GM21825 (cell line): ENCODE measurements at regions not wholly inside any gene's neighbourhood (a gene's known extent, or its start where the extent isn't known, plus 50 kb on each side); places are given as distances from the start of the nearest gene placed in this dataset.

Source experiments
- ATAC-seq: cut with Tn5 transposase; IDR thresholded peaks from one replicate; pipeline ENCODE4 v1.9.1; 2021; ENCODE audit warnings: mild to moderate bottlenecking, moderate library complexity; ENCODE audit not compliant: unreplicated experiment

DNA sequence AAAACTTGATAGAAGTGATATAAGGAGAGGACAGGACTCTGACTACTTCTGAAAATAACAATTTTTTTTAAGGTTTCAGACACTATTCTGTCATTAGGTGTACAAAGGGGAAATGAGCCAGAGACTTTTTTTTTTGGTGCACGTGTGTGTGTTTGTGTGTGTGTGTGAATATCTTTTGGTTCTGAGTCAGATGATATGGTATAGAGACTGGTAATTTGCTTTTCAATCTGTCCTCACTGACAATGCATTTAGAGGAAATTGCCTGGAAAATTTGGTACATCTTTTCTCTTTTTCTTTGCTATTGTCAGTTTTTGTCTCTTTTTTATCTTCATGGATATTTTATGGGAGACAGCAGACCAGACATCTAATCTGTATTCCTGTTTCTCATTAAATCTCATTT lies 59.3 kb downstream of the DDIT4L start:
- ATAC-seq: no peak

DNA sequence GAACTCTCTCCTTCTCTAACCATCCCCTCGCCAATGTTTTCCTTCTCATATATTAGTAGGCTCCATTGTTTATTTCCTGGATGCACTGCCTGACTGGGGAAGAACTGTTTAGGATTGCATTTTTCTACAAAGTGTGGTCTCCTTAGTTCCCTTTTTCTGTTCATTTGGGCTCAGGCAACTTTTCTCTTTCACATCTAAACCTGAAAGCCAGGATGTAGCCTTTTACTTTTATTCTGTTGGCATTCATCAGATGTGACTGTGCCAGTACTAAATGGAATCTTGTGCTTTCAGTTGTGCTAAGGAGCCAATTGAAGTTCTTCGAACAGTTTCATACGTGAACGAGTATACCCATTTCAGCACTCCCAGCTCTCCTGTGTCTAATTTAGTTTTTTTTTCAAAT lies 59.8 kb downstream of the DDIT4L start:
- ATAC-seq: no peak

DNA sequence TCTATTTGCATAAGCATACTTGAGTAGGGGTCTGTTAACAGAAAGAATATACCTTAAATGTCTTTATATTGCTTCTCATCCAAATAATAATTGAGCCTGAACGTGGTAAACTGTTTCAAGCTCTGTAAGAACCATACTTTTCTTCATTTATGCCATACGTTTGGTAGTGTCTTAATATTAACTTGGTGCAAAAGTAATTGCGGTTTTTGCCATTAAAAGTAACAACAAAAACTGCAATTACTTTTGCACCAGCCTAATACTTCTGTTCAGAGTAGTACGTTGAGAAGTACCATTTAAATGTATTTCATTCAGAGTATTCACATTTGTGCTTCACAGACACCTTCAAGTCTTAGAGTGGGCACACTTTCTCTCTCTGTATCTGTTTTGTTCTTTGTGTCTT lies 60.5 kb downstream of the DDIT4L start:
- no peak for ATAC-seq

DNA sequence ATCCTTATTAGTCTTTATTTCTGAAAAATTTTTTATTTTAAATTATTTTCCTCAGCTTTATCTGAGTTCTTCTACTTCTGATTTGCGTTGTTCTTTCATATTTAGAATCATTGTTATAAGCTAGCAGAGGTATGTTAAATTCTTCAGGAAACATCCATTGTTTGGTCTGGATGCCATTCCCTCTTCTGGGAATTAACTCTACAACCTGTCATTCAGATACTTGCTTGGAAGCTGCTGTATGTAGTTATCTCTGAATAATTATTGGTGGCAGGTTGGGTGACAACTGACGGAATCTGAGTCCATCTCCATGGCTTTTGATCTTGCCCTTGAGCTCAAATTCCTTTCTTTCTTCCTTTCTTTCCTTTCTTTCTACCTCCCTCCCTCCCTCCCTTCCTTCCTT lies 61.9 kb downstream of the DDIT4L start:
- ATAC-seq: no peak

DNA sequence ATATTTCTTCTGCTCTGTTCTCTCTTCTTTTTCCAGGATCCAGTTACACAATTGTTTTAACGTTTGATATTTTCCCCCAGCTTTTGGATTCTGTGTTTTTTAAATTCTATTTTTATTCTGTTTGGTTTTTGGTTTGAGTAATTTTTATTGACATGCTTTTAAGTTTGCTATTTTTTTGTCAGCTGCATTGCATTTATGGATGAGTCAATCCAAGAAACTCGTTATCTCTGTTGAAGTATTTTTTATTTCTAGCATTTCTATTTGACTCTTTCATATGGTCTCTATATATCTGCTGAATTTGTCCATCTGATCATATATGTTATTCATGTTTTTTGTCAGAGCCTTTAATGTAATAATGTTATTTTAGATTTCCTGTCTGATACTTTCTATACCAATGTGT lies 65.6 kb downstream of the DDIT4L start:
- no peak for ATAC-seq

DNA sequence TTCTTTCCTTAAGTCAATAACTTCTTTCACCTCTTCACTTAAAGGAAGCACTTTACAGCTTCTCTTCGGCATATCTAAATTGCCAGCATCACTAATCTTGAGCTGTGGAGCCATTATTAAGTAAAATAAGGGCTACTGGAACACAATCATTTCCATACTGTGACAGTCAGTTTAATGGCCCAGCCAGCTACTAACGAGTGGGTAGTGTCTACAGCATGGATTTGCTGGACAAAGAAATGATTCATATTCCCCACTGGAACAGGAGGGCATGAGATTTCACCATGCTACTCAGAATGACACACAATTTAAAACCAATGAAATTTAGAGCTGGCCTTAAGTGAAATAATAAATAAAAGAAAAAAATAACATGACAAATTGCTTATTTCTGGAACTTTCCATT lies 72.1 kb downstream of the DDIT4L start:
- ATAC-seq: no peak

DNA sequence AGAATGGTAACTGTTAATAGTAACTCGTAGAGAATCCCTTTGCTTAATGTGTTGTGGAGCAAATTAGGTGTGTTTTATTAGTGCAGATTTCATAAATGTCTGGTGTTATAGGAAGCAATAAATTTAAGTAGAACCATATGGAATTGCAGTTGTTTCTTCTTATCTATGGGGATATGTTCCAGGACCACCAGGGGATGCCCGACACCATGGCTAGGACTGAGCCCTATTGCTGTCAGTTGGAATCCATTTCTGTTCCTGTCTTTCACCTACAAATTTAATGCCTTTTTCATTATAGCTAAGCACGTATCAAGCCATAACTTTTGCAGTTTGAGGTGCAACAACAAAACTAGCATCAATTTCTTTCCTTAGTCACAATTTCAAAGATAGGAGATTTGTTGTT lies 72.5 kb downstream of the DDIT4L start:
- no peak for ATAC-seq

DNA sequence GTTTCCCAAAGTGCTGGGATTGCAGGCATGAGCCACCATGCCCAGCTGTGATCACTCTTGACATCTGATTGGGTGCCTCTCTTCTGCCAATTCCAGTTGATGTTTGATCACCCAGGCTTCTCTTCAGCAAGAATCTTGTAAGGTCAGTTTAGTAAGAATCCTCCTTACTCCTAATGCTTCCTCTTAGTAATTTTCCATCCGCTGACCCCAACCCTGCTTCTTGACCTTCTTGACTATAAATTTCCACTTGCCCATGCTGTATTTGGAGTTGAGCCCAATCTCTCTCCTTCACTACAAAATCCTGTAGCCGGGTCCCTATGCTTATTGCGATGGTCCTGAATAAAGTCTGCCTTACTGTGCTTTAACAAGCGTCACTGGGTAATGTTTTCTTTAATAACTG lies 75.4 kb downstream of the DDIT4L start:
- no peak for ATAC-seq

DNA sequence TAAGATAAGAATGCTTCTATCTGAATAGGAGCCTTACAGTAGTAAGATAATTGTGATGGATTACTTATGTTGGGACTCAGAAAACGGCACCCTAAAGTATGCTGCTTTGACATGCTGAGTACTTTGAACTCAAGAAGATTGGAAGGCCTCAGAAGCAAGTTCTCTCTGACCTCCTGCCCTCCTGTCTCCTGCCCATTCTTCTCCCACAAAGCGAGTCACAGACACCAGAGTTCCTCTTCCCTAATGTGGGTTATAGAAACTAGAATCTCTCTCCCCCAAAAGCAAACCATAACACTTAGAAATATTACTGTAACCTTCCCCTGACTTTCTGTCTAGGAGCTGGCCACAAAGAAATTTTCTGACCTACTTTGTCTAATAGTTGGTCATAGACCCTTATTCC lies 76.5 kb downstream of the DDIT4L start:
- no peak for ATAC-seq

DNA sequence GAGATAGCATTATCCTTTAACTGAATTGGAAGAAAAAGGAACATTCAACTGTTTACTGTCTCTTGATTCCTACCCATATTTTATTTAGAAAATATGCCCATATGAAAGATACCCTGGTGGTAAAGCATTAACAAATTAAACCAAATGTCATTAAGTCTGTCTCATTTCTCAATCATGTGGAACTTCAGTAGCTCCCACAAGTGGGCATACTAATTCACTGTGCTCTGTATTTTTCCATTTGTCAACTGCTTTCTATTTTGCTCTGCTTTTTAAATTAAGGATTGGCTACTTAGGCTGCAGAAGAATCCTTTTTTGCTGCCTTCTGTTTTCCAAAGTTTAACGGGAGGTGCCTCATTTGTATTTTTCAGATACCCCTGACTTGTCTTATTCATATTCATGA lies 77.2 kb downstream of the DDIT4L start:
- ATAC-seq: no peak

DNA sequence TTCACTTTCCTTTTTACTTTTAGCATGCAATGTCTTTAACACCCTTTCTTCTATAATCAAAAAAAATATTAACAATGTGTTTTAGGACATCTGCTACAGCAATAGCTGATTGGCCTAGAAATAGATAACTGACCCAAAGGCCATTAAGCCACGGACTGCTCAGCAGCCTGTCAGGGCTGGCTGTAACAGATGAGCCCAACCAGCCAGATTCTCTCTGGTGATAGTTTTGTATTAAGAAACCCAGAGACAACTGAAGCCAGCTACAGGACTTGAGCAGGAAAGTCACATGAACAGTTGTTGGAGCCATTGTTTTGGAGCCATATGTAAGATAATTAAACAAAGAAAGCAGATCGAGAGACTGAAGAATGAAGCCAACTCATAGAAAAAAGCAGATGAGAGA lies 80.3 kb downstream of the DDIT4L start:
- no peak for ATAC-seq

DNA sequence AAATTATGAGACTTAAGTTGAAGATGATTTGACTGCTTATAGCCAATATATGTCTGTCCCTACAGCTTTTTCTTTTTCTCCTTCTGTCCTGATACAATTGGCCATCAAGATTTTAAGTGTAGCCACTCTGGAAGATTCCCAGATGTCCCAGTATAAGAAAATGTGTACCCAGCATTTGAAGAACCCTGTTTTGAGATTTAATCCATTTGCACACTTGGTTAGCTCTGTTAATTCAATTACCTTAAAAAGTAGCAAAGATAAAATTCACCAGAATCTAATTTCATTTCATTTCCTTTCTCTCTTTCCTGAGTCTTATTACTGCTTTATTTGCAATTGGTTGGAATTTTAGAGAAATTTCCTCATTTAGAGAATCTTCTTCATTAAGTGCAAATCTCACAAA lies 81.4 kb downstream of the DDIT4L start:
- ATAC-seq: no peak

DNA sequence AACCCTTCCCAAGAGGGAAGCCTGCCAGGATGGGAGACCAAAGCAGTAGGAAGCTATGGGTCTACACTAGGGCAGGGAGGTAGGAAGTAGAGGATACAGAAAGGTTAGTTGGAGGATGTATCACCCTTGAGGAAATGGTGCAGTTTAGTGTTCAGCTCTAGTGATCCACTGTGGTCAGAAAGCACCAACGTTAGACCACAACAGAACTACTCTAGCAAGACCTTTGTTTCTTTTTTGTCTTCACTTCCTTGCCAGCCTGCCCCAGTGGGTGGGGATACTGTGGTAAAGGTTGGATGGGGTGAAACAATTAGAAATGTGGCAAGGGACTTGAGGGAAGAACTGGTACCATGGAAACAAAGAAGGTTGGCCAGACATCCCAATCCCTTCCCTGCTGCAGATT lies 83.3 kb downstream of the DDIT4L start:
- peak; percentile 99 for ATAC-seq

DNA sequence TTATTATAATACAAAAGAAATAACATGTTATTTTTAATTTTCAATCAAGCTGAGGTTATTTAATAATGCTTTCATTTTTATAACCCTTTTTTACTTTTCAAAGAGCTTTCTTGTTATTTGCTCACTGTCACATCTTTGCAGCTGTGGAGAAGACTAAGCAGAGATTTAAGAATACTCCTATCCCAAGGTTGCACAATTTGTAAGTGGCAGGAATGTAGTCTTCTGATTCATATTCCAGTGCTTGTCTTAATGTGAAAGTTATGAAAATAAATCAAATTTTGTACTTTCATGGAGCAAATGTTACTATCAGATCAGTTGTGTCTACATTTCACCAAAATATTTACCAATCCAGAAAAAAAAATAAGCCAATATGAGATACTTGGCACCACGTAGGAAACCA lies 86.6 kb downstream of the DDIT4L start:
- ATAC-seq: no peak

DNA sequence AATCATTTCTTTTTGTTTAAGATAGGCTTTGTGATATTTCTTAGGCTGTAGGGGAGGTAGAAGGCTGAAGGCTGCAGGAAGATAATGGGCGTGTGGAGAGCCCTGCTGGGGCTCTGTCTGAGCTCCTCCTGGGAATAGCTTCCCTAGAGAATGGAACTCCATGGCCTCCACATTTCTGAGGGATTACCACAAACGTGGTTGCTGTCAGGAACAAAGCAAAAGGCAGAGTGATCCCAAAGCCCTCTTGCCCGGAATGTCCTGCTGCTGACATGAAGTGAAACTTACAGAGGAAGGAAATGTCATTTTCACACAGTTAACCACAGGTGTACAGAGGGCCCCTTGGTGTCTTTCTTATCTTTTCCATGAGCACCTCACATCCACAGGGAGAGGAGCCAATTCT lies 89.3 kb downstream of the DDIT4L start:
- no peak for ATAC-seq

DNA sequence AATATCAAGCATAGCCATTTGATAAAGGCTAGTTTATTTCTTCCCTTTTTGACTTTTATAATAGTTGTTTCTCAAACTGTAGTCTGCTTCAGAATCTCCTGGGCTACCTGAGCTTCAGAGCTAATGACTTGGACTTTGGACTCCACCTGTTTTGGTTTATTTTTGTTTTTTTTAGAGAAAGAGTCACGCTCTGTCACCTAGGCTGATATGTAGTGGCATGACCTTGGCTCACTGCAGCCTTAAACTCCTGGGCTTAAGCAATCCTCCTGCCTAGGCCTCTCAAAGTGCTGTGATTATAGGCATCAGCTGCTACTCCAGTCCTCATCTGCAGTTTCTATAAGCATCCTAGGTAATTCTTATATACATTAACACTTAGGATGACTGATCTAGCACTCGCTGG lies 90.5 kb downstream of the DDIT4L start:
- no peak for ATAC-seq

DNA sequence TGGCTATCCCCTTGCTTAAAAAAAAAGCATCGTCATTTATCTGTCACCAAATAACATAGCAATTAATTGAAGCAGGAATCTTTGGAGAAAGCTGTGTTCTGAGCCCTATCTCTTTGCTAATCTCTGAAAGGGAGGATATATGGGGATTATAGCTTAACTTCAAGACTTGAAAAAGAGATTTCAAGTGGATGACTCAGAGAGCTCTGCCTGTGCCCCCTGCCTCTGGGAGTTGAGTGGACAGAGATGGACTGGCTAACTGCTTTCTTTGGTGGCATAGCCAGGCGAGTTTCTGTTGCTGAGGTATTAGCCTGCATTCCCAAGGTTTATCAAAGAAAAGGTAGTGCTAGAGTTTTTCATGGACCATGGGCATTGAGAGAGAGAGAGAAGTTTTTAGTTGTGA lies 91.6 kb downstream of the DDIT4L start:
- no peak for ATAC-seq

DNA sequence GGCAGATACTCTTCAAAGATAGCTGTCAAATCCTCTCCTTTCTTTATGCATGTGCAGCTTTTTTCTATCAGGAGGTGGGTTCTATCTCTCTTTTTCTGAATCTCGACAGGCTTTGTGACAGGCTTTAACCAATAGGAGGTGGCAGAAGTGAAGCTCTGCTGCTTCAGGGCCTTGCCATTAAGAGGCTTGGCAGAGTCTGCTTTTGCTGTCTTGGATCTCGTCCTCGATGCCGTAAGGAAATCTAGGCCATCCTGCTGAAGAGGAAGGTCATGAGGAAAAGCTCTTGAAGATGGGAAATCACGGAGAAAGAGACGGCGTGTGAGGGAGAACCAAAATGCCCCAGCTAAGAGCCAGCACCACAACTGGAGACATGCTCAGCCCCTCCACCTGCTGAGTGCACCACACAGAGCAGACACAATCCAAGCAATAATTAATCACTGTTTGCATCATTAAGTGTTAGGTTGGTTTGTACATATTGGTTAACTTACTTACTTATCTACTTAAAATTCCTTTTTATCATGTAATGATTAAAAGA lies 92.2 kb downstream of the DDIT4L start:
- ATAC-seq: no peak

DNA sequence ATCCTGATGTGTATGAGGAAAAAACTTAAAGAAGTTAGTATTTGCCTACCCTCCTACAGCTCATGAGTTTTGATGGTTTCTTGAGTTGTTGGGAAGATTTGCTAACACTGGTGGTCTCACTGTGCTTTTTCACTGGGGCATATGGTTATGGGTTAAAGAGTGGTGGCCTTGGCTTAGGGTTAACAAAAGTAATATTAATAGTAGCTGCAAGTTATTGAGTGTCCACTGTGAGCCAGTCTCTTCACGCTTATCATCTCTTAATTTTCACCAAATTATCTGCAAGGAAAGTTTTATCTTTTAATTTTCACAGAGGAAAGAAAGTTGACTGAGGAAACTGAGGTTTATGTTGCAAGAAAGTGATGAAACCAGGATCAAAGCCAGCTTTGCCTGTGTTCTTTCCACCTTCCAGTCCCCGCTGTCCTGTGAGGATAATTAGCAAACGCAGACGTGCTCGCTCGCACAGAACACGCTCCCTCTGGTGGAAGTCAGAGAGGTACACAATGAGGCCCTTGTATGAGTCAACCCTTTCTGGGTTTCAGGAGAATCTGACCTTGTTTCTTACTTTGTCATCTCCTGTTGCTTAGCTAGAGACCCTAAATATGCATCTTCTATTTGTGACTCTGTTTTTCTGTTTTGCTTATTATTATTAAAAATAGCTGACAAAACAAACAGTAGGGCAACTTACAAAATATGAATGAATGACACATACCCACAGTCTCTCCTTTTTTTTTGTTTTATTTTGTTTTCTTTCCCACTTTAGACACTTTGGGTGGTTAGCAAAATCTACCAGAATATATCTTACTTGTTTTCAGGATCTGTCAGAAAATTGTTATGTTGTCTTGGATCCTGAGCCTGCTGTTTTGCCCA lies 94.3 kb downstream of the DDIT4L start:
- ATAC-seq: peak; percentile 90

DNA sequence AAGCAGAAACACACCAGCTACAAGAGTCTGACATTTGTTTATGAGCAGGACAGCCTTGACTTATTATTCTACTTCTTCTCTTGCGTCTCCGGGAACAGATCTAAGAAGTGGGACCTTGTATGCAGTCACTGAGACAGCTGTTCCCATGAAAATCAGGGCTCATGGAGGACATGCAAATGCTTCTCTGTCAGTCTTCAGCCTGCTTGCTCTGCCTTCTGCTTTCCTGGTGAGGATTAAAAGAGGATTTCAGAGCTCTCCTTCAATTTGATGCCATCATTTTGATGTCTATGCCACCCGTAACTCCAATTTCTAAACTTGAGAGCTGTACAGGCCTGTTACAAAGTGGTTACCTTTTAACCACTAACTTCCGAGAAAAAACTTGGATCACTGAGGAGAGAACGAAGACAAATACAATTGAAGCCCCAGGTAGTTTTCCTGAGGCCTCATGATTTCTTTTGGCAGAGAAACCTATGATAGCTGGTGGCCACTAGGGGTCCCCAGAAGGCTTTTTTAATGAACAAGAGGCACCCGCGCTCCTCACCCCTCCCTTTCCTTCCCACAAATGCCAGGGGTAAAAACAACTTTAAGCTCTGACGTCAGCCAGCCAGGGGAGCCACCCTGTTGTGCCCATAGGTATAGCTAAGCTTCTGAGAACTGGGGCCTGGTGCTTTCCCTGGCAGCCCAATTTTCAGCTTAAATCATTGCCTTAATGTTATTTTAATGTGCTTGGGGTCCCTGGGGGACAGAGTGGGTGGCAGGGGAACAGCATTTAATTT lies 97.0 kb downstream of the DDIT4L start:
- peak; percentile 93 for ATAC-seq

DNA sequence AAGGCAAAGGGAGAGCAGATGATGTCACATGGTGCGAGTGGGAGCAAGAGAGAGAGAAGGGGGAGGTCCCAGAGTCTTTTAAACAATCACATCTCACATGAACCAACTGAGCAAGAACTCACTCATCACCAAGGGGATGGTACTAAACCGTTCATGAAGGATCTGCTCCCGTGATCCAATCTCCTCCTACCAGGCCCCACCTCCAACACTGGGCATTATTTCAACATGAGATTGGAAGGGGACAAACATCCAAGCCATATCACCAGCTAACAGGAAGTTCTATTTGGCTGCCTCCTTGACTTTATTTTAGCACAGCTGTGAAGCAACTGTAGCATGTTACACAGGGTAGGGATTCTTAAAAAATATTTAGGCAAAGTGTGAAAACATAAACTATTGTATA lies 102.5 kb downstream of the DDIT4L start:
- no peak for ATAC-seq

DNA sequence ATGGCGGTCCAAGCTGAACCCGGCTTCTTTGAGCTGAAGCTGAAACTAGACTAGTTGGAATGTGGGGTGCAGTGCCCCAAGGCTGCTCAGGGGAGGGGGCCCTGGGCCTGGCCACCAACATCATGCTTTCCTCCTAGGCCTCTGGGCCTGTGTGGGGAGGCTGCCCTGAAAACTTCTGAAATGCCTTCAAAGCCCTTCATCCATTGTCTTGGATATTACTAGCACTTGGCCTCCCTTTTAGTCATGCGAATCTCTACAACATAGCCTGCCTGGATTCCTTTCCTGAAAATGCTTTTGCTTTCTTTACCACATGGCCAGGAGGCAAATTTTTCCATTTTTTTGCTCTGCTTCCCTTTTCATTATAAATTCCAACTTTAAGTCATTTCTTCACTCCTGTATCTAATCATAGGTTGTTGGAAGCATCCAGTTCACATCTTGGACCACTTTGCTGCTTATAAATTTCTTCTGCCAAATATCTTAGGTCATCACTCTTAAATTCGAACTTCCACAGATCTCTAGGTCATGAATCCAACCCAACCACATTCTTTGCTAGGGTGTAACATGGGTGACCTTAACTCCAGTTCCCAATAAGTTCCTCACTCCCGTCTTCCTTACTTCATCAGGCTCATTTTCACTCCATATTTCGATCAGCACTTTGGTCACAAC lies 103.4 kb downstream of the DDIT4L start:
- no peak for ATAC-seq
